ENCODE measurements at regions not wholly inside any gene's neighbourhood (a gene's known extent, or its start where the extent isn't known, plus 50 kb on each side); places are given as distances from the start of the nearest gene placed in this dataset.

DNA sequence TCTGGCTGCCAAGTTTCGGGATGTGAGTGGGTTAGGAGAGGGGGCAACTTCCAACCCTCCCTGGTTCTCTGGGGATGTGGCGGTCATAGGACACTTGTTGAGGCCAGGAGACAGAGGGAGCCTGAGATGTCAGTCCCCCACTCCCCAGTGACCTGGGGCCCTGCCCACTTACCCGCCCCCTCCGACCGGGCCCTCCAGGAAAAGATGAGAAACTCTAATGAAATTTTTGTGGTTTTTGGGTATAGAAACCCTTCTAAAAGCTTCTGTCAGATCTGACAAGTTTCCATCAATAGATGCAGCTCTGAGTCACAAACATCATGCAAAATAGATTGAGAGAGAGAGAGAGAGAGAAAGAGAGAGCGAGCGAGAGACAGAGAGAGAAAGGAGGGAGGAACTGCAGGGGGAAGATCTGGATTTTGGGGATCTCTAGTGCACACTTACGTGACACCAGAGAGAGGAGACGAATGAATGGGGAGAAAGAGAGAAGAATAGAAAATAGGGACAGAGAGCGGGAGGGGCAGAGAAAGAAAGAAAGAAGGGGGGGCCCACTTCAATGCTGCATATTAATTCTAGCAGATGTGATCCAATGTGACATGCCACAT is 94.0 kb downstream of the PTPRS start:
- TF ChIP-seq POLR2A (IDR thresholded peaks at IDR 0.05; ENCODE audit: low read depth, low read length) (no peak), TAF1 (IDR thresholded peaks at IDR 0.05; ENCODE audit: borderline replicate concordance, low read depth, low read length) (no peak), POLR2AphosphoS5 (IDR thresholded peaks at IDR 0.05; ENCODE audit: low read depth, low read length) (no peak)

Measured in GM12892 (cell line).